Nephron (organoid): ENCODE measurements at regions not wholly inside any gene's neighbourhood (a gene's known extent, or its start where the extent isn't known, plus 50 kb on each side); places are given as distances from the start of the nearest gene placed in this dataset.
A peak's percentile ranks its signal among the peaks of the same experiment; 100 is the strongest.
"Not testable (repeated sequence)": the region's sequence is repeated elsewhere in the genome, so short reads cannot be mapped to it uniquely, and the experiment has no call there.

Source experiments
- H3K27ac Mint-ChIP-seq, 3 experiments: 2 replicates each; pipeline ENCODE4 v1.8.0; 2020; ENCODE audit warnings: mixed read lengths in 3 of 3, mild to moderate bottlenecking in 2 of 3, moderate library complexity in 1 of 3
- H3K27me3 Mint-ChIP-seq: 2 replicates; pipeline ENCODE4 v1.8.0; 2021; ENCODE audit warnings: low read depth, mild to moderate bottlenecking, moderate library complexity, mixed read lengths
- H3K36me3 Mint-ChIP-seq: 2 replicates; pipeline ENCODE4 v1.8.0; 2020; ENCODE audit warnings: low read depth, mixed read lengths
- H3K4me1 Mint-ChIP-seq: 2 replicates; pipeline ENCODE4 v1.8.0; 2020; ENCODE audit warnings: mixed read lengths
- H3K4me3 Mint-ChIP-seq, 3 experiments: 2 replicates each; pipeline ENCODE4 v1.8.0; 2020; ENCODE audit warnings: mild to moderate bottlenecking in 3 of 3, mixed read lengths in 3 of 3, moderate library complexity in 2 of 3
- H3K9me3 Mint-ChIP-seq: 2 replicates; pipeline ENCODE4 v1.8.0; 2020; ENCODE audit warnings: mixed read lengths
- TF ChIP-seq, protein P1 (sequence below), 3 experiments: fragments of 200-600 bp; sonication (generic); IDR thresholded peaks; one replicate each; pipeline ENCODE4 v1.5.0; 2021; ENCODE audit warnings: antibody characterized with exemption in 3 of 3; ENCODE audit not compliant: unreplicated experiment in 3 of 3

GRCh38 chr5:74389531-74390305, 250.8 kb downstream of the ENC1 start:
- TF ChIP-seq, protein P1, sequence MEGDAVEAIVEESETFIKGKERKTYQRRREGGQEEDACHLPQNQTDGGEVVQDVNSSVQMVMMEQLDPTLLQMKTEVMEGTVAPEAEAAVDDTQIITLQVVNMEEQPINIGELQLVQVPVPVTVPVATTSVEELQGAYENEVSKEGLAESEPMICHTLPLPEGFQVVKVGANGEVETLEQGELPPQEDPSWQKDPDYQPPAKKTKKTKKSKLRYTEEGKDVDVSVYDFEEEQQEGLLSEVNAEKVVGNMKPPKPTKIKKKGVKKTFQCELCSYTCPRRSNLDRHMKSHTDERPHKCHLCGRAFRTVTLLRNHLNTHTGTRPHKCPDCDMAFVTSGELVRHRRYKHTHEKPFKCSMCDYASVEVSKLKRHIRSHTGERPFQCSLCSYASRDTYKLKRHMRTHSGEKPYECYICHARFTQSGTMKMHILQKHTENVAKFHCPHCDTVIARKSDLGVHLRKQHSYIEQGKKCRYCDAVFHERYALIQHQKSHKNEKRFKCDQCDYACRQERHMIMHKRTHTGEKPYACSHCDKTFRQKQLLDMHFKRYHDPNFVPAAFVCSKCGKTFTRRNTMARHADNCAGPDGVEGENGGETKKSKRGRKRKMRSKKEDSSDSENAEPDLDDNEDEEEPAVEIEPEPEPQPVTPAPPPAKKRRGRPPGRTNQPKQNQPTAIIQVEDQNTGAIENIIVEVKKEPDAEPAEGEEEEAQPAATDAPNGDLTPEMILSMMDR (IDR thresholded peaks at IDR 0.05; ENCODE audit: unreplicated experiment in 3 of 3): no peak
- H3K27me3 Mint-ChIP-seq: no peaks in the 10 kb centered on the region
- no peaks in the 10 kb centered on the region for H3K36me3 Mint-ChIP-seq
- peak overlapping the region in 1 of 3 experiments; percentile 8 for H3K4me3 Mint-ChIP-seq
- H3K9me3 Mint-ChIP-seq: no peaks in the 10 kb centered on the region
- H3K4me1 Mint-ChIP-seq: peaks cover 46% of the 10 kb centered on the region
- H3K27ac Mint-ChIP-seq: peak overlapping the region in 2 of 3 experiments; percentile 68 to 98

GRCh38 chr5:74388411-74388810, 252.1 kb downstream of the ENC1 start:
- H3K36me3 Mint-ChIP-seq, H3K9me3 Mint-ChIP-seq, H3K27me3 Mint-ChIP-seq: not testable (repeated sequence)

DNA sequence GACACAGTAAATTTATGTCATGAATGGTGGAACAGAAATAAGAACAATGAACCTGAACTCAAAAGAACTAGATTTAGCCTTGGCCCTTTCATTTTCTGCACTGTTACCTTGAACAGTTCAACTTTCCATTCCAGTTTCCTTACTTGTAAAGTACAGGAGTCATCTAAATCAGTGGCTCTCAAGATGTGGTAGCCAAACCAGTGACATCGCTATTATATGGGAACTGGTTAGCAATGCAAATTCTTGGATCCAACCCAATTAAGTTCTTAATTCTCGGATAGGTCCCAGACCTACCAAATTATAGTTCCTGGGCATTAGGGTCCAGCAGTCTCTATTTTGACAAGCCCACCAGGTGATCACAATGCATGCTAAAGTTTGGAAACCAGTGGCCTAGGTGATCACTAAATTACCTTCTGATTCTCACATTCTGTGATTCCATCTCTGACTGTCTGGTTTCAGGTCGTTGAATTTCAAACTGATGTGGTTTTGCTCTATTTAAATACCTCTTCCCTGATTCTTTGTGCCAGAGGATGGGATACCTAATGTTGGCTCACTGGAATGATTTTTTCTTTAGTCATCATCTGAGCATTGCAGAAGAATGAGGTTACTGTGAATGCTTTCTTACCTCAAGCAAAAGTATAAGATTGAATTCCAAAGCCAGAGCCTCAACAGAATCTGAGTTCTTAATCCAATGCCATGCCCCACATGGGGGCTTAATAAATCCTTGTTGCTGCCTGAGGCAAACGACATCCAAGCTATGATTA, 253.8 kb downstream of the ENC1 start:
- Mint-ChIP-seq H3K4me1 (peaks cover 49% of the 10 kb centered on the region), H3K4me3 (no peak overlapping the region), H3K27ac (no peak overlapping the region), H3K36me3 (no peaks in the 10 kb centered on the region), H3K27me3 (no peaks in the 10 kb centered on the region), H3K9me3 (no peaks in the 10 kb centered on the region)
- TF ChIP-seq, protein P1 (IDR thresholded peaks at IDR 0.05; ENCODE audit: unreplicated experiment in 3 of 3): no peak

More at GRCh38 chr5:74388411-74388810, 252.1 kb downstream of the ENC1 start:
- H3K27ac Mint-ChIP-seq, H3K4me3 Mint-ChIP-seq: not testable (repeated sequence)
- peaks cover 44% of the 10 kb centered on the region for H3K4me1 Mint-ChIP-seq

GRCh38 chr5:74384851-74385250, 255.7 kb downstream of the ENC1 start:
- Mint-ChIP-seq H3K27me3 (no peaks in the 10 kb centered on the region), H3K4me3 (peak overlapping the region in 2 of 3 experiments; percentile 13 to 51), H3K4me1 (peaks cover 46% of the 10 kb centered on the region), H3K27ac (peak overlapping the region; percentile 76 to 93 (median 87)), H3K9me3 (no peaks in the 10 kb centered on the region), H3K36me3 (no peaks in the 10 kb centered on the region)
- TF ChIP-seq, protein P1 (IDR thresholded peaks at IDR 0.05; ENCODE audit: unreplicated experiment in 3 of 3): no peak

GRCh38 chr5:74382987-74383593, 257.4 kb downstream of the ENC1 start:
- TF ChIP-seq, protein P1 (IDR thresholded peaks at IDR 0.05; ENCODE audit: unreplicated experiment in 3 of 3): no peak
- H3K36me3 Mint-ChIP-seq: no peaks in the 10 kb centered on the region
- H3K4me3 Mint-ChIP-seq: peak overlapping the region in 1 of 3 experiments; percentile 17
- H3K9me3 Mint-ChIP-seq: no peaks in the 10 kb centered on the region
- no peaks in the 10 kb centered on the region for H3K27me3 Mint-ChIP-seq
- H3K4me1 Mint-ChIP-seq: peaks cover 63% of the 10 kb centered on the region
- H3K27ac Mint-ChIP-seq: peak overlapping the region; percentile 76 to 93 (median 87)
